Type B pancreatic cell (in vitro differentiated cells): ENCODE measurements at regions not wholly inside any gene's neighbourhood (a gene's known extent, or its start where the extent isn't known, plus 50 kb on each side); places are given as distances from the start of the nearest gene placed in this dataset.

Experiments used
- DNase-seq: peaks from one replicate; pipeline ENCODE4 v3.0.0; 2021; ENCODE audit warnings: mixed read lengths; ENCODE audit not compliant: unreplicated experiment; ENCODE audit errors: extremely low spot score
- H3K27ac Mint-ChIP-seq: 2 replicates; pipeline ENCODE4 v1.8.0; 2021; ENCODE audit warnings: mild to moderate bottlenecking, mixed read lengths
- H3K27me3 Mint-ChIP-seq: 2 replicates; pipeline ENCODE4 v1.8.0; 2021; ENCODE audit warnings: mixed read lengths
- H3K36me3 Mint-ChIP-seq: 2 replicates; pipeline ENCODE4 v1.8.0; 2021; ENCODE audit warnings: mixed read lengths
- H3K4me1 Mint-ChIP-seq: one replicate; pipeline ENCODE4 v1.8.0; 2021; ENCODE audit warnings: mixed read lengths; ENCODE audit not compliant: unreplicated experiment
- H3K4me3 Mint-ChIP-seq: 2 replicates; pipeline ENCODE4 v1.8.0; 2021; ENCODE audit warnings: mild to moderate bottlenecking, mixed read lengths
- H3K9me3 Mint-ChIP-seq: 2 replicates; pipeline ENCODE4 v1.8.0; 2021; ENCODE audit warnings: mixed read lengths
- TF ChIP-seq, protein P1 (sequence below): fragments of 200-600 bp; sonication (generic); conservative IDR thresholded peaks from 2 replicates; pipeline ENCODE4 v1.5.0; 2021; ENCODE audit warnings: antibody characterized with exemption, mild to moderate bottlenecking

DNA sequence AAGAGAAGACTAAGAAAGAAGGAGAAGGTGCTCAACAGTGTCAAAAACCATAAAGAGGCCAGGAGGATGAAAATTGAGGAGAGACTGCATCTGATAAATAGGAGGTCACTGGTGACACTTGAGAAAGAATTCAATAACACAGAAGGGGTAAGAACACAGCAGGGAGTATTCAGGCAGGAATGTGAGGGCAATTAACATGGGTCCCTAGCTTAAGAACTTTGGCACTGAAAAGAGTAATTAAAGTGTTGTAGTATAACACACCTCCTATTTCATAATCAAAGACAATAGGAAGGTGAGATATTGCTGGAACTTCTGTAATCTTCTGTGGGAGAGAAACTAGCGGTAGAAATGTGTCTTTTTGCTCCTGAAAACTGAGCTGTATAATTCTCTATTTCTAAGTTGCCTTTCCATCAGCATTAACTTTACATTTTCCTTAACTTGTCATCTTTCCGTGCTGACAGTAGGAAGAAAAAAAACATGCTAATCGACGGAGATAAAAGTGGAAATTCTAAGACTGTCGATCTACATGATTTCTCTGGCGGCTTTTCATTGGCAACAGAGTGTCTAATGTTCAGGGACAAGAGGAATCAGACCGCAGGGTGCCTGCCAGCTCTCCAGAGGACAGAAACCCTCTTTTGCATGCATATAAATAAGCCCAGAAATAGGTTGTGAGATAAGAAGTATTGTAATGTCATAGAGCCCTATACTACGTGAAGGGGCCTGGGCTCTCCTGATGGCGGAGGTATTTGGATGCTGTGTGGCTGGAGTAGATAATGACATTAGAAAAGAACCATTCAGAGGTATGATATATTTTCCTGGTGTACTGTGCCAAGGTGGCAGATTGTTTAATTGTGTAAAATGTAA is 147.9 kb upstream of the GAP43 start:
- H3K9me3 Mint-ChIP-seq, result no peaks in the 10 kb centered on the region
- no peaks in the 10 kb centered on the region for H3K36me3 Mint-ChIP-seq
- DNase-seq, result no peak
- H3K27ac Mint-ChIP-seq, result no peak overlapping the region
- H3K4me3 Mint-ChIP-seq, result no peak overlapping the region
- H3K27me3 Mint-ChIP-seq, result no peaks in the 10 kb centered on the region
- no peaks in the 10 kb centered on the region for H3K4me1 Mint-ChIP-seq
- TF ChIP-seq, protein P1, sequence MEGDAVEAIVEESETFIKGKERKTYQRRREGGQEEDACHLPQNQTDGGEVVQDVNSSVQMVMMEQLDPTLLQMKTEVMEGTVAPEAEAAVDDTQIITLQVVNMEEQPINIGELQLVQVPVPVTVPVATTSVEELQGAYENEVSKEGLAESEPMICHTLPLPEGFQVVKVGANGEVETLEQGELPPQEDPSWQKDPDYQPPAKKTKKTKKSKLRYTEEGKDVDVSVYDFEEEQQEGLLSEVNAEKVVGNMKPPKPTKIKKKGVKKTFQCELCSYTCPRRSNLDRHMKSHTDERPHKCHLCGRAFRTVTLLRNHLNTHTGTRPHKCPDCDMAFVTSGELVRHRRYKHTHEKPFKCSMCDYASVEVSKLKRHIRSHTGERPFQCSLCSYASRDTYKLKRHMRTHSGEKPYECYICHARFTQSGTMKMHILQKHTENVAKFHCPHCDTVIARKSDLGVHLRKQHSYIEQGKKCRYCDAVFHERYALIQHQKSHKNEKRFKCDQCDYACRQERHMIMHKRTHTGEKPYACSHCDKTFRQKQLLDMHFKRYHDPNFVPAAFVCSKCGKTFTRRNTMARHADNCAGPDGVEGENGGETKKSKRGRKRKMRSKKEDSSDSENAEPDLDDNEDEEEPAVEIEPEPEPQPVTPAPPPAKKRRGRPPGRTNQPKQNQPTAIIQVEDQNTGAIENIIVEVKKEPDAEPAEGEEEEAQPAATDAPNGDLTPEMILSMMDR, result no peak

DNA sequence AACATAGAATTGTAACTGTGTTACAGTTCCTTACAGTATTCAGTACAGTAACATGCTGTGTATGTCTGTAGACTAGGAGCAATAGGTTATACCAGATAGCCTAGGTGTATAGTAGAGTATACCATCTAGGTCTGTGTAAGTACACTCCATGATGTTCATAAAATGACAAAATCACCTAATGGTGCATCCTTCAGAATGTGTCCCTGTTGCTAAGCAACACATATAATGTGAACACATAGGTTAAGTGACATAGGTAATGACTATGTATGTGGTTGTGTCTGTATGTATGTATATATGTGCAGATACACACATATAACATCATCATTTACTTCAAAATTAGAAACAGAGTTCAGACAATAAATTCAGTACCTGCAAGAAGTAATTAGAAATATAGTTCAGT is 146.8 kb upstream of the GAP43 start:
- no peaks in the 10 kb centered on the region for H3K9me3 Mint-ChIP-seq
- TF ChIP-seq, protein P1, result no peak
- no peak for DNase-seq
- H3K27ac Mint-ChIP-seq, result no peak overlapping the region
- no peaks in the 10 kb centered on the region for H3K36me3 Mint-ChIP-seq
- no peak overlapping the region for H3K4me3 Mint-ChIP-seq
- H3K4me1 Mint-ChIP-seq, result no peaks in the 10 kb centered on the region
- H3K27me3 Mint-ChIP-seq, result no peaks in the 10 kb centered on the region

DNA sequence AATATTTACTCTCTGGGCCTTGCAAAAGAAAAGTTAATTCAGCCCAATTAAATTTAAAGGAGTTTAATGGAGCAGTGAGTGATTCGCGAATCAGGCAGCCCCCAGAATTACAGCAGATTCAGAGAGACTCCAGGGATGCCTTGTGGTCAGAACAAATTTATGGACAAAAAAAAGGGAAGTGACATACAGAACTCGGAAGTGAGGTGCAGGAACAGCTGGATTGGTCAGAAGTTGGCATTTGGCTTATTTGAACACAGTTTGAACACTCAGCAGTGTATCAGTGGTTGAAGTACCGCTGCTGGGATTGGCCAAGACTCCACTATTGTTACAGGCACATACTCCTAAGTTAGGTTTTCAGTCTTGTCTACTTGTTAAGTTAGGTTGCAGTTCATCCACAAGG is 145.0 kb upstream of the GAP43 start:
- H3K4me3 Mint-ChIP-seq, result no peak overlapping the region
- no peaks in the 10 kb centered on the region for H3K4me1 Mint-ChIP-seq
- no peaks in the 10 kb centered on the region for H3K9me3 Mint-ChIP-seq
- no peaks in the 10 kb centered on the region for H3K36me3 Mint-ChIP-seq
- no peak for DNase-seq
- TF ChIP-seq, protein P1, result no peak
- no peaks in the 10 kb centered on the region for H3K27me3 Mint-ChIP-seq
- H3K27ac Mint-ChIP-seq, result no peak overlapping the region

DNA sequence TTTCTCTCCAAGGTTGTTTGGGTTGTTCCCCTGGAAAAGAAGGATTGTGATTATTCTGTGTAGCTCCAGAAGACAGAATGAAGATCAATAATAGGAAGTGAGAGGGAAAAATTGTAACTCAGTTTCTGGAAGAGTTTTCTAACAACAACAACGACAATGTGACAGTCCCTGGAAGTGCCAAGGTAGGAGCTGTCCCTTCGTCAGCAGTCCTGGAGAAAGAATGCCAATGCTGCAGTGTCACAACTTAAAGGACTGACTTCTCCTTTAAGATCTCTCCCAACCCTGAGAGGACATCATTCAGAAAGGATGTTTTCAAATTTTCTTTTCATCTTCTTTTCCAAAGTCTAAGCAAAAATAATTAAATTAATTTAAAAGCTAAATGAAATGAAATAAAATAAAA is 136.4 kb upstream of the GAP43 start:
- H3K4me3 Mint-ChIP-seq, result no peak overlapping the region
- no peaks in the 10 kb centered on the region for H3K9me3 Mint-ChIP-seq
- H3K27ac Mint-ChIP-seq, result no peak overlapping the region
- H3K36me3 Mint-ChIP-seq, result no peaks in the 10 kb centered on the region
- no peaks in the 10 kb centered on the region for H3K27me3 Mint-ChIP-seq
- no peaks in the 10 kb centered on the region for H3K4me1 Mint-ChIP-seq
- TF ChIP-seq, protein P1, result no peak
- no peak for DNase-seq

DNA sequence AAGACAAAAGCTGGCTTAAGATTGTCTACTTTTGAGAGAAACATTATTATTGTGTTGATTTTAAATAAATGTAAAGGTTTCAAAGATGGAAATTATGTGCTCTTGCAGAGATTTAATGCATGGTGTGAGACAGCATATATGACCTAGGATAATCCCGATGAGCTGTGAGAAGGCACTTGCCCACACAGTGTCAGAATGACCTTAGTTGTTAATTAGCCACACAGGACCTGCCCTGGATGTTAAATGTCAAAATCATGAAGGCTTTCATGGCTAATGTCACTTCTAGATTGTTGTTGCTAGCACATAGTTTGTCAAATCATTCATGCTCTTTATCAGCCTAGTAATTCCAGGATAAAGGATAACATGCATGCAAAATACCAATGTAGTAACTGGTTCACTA is 135.3 kb upstream of the GAP43 start:
- H3K4me3 Mint-ChIP-seq, result no peak overlapping the region
- no peaks in the 10 kb centered on the region for H3K27me3 Mint-ChIP-seq
- no peaks in the 10 kb centered on the region for H3K9me3 Mint-ChIP-seq
- no peaks in the 10 kb centered on the region for H3K36me3 Mint-ChIP-seq
- no peaks in the 10 kb centered on the region for H3K4me1 Mint-ChIP-seq
- DNase-seq, result no peak
- TF ChIP-seq, protein P1, result no peak
- H3K27ac Mint-ChIP-seq, result no peak overlapping the region
